GM19239 (cell line): ENCODE measurements at regions not wholly inside any gene's neighbourhood (a gene's known extent, or its start where the extent isn't known, plus 50 kb on each side); places are given as distances from the start of the nearest gene placed in this dataset.

ENCODE experiments used
- DNase-seq: peaks from one replicate; pipeline ENCODE4 v3.0.0; 2011; ENCODE audit warnings: low spot score; ENCODE audit not compliant: insufficient read length
- FAIRE-seq: peaks from 2 replicates; lab custom pipeline; 2011; peaks lifted over from hg19 to GRCh38; lab: Jason Lieb, UNC

DNA sequence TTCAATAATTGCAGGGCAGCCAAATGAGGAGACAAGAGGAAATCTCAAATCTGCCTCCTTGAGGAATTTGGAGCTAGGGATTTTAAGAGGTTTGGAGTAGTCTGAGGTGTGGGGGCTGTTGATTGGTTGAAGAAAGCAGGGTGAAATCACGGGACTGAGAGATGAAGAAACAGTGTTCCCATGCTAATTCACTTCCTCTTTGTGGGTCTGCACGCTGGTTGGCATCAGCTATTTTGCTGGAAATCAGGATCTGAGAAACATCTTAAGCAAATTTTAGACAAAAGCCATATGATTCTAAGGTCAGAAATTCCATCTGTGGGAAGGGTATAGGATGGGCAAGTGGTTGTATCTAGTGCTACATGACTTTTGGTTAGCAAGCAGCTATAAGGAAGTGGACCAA, 107.1 kb upstream of the PAXBP1 start:
- FAIRE-seq (no peak), DNase-seq (no peak)

DNA sequence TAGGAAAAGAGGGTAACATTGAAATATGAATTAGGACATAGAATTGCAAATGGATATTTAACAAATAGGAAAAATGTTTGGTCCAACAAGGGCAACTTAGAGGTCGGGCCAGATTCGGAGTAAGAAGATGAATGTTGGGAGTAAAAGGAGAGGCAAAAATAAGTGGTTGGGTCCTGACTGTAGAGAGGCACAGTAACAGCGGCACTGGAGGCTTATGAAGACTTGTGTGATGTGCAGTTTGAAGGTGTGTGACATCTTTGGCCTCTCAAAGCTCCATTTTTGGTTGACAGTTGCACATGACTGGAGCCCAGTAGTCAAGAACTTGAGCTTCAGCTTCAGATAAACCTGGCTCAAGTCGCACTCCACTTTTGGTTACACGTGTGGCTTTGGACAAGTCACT, 109.9 kb upstream of the PAXBP1 start:
- FAIRE-seq = no peak
- DNase-seq = no peak

DNA sequence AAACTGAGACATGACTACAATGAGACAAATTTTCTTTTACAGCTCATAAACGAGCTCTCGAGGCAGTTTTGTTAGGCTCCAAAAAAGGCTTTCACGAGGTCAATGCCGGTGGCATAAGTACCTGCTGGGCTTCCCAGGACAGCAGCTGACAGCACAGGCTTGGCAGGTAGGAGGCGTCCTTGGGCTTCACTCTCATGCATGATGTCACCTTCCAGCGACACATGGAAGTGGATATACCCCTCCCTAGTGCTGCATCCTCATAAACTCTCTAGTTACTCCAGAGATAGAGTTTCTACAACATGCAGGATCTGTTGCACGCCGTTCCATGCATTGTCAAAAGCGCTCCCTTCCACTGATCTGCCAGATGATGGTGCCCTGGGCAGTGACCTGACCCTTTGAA, 112.5 kb upstream of the PAXBP1 start:
- no peak for FAIRE-seq
- DNase-seq = no peak

DNA sequence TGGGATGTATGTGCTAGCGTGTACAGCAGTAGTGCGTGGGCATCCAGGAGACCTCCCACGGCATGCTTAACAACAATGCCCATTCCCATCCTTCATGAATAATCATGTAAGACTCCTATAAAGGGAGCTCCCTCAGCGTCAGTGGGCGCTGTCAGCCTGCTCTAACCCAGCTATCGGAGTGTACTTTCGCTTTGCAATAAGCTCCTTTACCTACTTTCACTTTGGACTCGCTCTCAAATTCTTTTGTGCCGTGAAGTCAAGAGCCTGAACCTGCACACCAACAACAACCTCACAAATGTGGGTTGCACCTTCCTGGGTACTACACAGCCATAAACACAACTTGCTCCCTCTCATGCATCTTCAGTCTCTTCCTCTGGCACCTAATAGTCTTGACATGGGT, 114.8 kb upstream of the PAXBP1 start:
- no peak for DNase-seq

DNA sequence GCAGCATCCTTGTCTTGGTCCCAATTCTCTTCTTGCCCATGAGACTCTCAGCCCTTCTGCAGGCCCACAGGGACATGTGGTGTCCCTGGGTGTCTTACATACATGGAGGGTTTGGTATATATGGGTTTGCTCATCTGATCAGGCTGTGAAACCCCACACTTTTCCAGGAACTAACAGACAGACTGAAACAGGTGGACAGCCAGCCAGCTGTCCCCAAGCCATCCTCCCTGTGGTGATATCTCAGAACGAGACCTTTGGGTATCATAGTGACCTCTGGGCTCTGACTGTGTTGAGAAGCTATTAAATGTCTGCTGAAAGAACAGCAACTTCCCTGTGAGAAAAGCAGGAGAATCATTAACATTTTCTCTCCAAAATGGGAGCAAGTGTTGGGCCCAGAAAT, 115.5 kb upstream of the PAXBP1 start:
- DNase-seq (no peak), FAIRE-seq (no peak)

More for the DNA sequence above, 114.8 kb upstream of the PAXBP1 start:
- FAIRE-seq = no peak

DNA sequence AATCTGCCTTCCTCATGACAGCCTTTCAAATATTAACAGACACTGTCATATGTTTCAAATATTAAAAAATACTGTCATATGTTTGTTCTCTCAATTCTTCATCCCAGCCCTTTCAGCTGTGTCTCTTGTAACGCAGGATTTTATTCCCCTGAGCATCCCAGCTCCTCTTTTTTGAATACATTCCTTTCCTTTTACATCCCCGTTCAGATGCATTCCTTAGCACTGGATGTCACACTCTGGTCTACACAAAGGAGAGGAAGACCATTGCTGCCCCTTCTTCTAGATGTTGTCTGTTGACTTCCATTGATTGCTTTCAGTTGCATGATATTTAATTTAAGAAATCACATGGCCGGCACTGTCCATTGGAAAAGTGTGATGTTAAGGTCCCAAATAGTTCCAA, 117.4 kb upstream of the PAXBP1 start:
- FAIRE-seq (no peak), DNase-seq (no peak)

DNA sequence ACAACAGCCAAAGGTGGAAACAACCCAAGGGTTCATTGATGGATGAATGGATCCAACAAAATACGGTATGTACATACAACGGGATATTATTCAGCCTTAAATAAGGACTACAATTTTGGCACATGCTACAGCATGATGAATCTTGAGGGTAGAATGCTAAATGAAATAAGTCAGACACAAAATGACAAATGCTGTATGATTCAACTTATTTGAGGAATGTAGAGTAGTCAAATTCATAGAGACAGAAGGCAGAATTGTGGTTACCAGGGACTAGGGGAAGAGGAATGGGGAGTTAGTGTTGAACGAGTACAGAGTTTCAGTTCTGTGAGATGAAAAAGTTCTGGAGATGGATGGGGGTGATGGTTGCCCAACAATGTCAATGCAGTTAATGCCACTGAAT, 118.0 kb upstream of the PAXBP1 start:
- FAIRE-seq = no peak
- no peak for DNase-seq

DNA sequence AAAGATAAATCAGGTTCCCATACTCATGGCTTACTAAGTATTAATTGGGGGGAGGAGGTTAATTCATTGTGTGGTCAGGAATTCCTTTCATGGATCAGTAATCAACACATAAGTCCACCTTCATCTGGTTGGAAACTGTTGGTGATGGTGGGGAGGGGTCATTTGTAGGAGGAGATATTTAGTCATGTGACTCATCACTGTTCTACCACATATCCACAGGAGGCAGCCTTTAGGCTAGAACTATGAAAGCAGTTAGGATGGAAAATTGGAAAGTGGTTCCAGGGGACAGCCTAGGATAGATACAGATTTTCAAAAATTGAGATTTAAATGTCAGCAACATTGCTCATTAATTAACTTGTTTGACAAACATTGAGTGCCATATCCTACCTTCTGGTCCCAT, 122.8 kb upstream of the PAXBP1 start:
- DNase-seq = no peak
- no peak for FAIRE-seq

DNA sequence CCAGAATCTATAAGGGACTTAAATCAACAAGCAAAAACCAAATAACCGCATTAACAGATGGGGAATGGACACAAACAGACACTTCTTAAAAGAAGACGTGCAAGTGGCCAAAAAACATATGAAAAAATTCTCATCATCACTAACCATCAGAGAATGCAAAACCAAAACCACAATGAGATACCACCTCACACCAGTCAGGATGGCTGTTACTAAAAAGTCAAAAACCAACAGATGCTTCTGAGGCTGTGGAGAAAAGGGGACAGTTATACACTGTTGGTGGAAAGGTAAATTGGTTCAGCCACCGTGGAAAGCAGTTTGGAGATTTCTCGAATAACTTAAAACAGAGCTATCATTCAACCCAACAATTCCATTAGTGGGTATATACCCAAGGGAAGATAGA, 124.9 kb upstream of the OLIG2 start:
- FAIRE-seq = no peak
- DNase-seq = no peak

DNA sequence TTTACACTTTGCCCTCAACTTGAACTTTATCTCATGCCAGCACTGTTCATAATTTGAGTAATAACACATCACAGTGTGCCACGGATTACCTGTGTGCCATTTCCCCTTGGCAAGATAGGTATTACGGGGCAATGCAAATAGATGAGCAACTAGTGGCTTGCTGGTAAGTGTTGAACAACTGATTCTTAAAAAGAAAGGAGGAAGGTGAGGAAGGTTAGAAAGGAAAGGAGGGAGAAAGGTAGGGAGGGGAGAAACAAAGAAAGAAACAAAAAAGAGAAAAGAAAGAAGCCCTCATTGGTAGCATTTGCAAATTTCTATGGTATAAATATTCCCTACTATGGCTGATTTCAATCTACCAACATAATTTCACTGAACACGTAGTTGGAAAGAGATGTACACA, 118.2 kb upstream of the OLIG2 start:
- FAIRE-seq (no peak), DNase-seq (no peak)

DNA sequence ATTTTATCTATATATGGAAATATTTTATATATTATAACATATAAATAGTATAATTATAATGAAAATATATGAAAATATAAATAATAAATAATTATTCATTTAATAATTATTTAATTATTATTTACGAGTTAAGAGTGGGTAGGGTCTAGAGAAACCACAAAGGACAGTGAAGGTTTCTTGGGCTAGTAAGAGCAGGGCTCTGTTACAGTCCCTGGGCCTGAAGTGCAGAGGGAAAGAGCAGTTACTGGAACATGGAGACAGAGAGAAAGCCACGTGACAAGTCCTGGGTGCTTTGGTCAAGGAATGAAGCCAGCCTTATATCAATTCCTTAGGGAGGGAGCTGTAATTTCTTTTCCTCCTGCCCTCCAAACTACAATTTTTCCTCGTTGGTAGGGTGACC, 117.2 kb upstream of the OLIG2 start:
- DNase-seq (no peak), FAIRE-seq (no peak)

DNA sequence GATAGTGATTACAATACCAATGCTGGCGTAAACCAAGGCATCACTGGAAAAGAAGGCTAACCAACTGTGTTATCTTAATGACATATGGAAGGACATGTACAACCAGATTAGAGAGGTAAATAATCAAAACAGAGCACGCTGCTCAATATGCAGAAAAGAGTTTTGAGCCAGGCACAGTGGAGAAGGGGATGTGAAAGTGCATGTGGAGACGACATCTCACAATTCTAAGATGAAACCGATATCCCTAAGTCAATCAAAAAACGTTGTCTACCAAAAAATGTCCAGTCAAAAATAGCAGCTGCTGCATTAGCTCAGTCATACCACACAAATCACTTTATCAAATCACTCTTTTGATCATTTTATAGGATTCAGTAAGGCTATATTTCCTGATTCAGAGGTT, 116.3 kb upstream of the OLIG2 start:
- DNase-seq (no peak), FAIRE-seq (no peak)

DNA sequence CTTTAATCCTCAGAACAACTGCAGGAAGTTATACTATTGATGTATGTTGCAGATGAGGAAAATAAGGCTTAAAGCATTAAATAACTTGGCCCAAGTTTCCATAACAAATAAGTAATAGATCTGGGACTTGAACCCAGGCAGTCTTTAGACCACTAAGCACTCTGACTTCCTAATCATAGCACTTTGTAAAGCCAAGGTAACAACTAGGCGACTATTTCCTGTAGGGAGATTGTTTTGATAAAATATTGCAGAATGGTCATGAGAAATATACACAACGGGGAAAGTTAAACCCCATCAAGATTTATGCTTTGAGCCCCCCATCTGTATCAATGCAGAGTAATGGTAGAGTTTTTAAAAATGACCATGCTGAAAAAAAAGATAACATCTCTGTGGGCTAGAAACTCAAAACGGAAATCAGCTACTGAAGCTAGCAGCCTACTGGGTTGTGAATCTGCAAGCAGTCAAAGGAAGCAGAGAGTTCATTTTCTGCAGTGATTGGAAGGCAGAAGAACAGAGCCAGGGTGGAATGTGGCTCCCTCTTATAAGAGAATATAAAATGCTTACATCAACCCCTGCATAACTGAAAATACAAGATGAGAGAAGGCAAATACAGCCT, 111.2 kb upstream of the OLIG2 start:
- DNase-seq = no peak
- peak; percentile 37 for FAIRE-seq

DNA sequence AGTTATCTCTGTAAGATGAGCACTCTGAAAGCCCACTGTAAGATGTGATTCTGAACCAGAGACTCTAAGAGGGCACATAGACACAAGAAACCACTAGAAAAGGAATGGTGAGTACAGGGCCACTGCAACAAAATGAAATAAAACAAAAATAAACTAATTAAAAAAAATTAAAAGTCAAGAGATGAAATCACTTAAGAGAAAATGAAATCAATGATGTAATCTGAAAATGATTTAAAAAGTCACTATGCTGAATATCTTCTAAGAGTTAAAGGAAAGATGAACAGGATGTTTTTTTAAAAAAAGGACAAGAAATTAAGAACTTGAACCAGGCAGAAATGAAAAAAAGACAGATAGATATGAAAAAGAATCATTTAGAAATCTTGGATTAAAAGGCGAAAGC, 110.6 kb upstream of the OLIG2 start:
- DNase-seq (no peak), FAIRE-seq (no peak)

DNA sequence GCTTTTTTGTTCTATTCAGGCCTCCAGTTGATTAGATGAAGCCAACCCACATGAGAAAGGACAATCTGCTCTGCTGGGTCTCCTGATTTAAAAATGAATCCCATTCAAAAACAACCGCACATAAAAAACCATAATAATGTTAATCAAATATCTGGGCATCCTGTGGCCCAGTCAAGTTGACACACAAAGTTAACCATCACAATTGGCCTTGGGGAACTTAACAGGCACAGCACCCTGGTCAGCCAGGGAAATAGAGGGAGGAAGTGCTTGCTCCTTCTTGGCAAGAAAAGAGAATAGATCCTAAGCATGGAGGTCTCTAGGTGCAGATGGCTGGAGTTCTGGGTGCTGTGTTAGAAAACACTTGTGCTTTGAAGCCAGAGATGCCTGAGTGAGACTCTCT, 109.6 kb upstream of the OLIG2 start:
- DNase-seq = no peak
- FAIRE-seq = no peak

DNA sequence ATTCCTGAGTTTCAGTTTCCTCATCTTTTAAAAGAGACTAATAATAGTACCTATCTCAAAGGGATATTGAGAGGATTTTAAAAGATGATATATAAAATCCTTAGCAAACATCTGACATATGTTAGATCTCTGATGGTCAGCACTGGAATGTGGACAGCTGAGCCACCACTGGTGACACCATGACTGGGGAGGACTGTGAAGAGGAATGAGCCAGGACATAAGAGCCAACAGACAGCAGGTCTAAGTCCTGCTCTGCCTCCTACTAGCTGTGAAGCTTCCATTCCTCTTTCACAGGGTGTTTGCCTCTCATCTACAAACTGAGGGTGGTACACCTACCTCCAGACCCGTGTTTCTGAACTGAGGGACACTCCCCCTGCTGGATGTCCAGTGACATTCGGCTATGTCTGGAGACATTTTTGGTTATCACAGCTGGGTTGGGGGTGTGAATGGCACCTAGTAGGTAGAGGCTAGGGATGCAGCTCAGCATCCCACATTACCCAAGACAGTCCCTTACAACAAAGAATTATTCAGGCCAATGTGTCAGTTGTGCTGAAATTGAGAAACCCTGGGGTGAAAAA, 109.1 kb upstream of the OLIG2 start:
- FAIRE-seq (no peak), DNase-seq (no peak)

DNA sequence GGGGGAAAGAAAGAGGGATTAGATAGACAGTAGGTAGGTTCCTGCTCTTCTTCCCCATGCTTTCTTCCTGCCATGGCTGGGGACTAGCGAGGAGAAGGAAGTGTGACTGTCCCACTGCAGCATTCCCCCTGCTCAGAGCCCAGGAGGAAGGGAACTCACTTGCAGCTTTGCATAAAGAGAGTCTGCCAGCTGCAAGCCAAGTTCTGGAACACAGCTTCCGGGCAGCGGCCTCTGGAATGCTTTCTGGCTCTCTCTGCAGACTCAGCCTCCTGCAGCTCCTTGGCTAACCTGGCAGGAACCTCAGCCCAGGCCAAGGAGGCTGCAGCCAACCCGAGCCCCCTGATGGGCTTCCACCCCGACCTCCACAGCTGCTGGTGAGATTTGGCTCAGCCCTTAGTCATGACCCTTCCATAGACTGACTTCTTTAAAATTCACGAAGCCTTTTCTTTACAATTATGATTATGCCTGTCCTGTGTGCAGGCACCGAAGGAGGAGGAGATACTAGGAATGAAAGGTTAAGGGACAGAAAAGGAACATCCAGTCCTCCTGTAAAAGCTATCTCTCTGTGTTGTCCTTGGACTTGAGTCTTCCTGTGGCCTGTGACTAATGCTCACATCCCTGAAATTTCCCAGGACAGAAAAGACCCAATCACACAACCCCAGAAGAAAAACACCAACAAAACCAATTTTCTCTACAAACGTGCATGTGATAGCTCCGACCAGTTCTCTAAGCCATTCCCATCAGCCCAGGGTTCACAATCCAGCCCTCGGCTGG, 108.2 kb upstream of the OLIG2 start:
- DNase-seq (no peak), FAIRE-seq (no peak)

DNA sequence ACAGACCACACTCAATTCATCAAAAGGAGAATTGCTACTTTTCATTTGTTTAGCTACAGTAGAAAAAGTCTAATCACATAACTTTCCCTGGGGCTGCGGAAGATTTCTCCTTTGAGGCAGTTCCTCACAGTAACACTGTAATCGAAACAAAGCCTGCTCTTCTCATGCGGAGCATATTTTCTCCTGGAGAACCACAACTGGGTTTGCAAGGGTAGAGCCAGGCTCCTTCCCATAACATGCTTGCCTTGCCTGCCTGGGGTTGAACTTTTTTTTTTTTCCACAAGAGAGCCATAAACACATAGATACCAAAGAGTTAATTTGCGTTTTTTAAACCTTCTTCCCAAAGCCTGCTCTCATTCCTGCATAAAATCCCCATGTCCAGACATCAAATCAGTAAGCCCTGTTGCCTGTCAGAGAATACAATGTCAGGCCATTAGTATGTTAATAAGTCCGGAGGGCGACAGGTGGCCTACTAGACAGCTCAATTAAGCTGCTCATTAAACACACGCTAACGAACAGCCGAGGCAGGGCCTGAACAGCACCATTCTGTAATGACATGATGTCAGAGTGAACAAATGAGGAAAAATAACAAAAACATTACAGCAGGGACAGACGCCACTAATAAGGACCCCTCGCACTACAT, 107.1 kb upstream of the OLIG2 start:
- FAIRE-seq (no peak), DNase-seq (no peak)

DNA sequence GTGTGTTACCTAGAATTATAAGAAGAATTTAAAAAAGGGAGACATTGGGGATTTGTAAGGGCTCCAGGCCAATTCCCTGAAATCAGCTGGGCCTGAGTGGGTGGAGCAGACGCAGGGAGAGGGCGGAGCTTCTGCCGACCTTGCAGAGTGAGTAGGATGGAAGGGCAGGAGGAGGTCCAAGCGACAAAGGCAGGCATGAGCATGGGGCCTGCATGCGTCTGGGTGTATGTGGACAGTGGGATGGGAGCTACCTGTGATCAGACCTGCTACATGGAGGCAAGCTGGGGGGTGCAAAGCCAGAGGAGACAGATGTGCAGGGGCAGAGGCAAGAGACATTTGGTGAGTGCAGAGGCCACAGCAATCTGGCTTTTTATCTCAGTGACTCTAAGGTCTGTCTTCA, 105.3 kb upstream of the OLIG2 start:
- DNase-seq = no peak
- FAIRE-seq = no peak

DNA sequence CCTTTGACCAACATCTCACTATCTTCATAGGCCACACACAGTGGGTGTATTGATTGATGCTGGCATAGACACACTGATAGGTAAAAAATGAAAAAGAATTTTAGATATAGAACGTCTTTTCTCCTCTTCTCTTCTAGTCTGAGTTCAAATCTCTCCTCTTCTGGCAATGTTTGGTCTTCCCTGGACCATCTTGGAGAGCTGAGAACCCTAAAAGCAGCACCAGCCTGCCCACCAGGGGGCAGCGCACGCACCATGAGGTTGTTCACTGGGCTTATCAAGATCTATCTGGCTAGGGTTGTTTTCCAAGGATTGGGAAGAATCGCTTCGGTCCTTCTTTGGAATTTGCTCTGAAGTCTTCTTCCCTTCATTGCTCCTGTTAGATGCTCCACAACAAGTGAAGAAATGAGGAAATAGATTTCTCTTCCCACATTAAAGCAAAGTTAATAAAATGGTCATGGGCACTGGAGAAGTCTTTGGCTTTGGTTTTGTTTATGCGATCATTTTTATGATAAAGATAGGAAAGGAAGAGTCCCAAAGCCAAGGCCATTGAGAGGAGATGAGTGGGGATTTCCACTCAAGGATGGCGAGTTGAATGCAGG, 104.0 kb upstream of the OLIG2 start:
- no peak for DNase-seq
- no peak for FAIRE-seq

DNA sequence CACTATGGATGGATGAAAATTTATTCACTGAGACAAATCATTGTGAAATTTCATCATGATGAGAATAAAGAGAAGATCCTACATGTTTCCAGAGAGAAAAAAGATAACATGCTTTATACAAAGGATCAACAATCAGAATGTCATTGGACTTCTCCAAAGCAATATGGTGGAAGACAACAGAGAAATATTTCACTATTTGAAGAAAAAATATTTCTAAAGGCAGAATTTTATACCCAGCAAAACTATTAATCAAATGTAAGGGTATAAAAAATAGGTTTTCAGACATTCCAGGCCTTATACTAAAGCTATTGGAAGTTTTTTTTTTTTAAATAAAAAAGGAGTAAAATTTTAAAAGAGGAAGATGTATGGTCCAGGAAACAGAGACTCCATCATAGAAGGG, 100.6 kb upstream of the OLIG2 start:
- FAIRE-seq (no peak), DNase-seq (no peak)
